Large intestine (tissue), 3 donors: ENCODE measurements at regions not wholly inside any gene's neighbourhood (a gene's known extent, or its start where the extent isn't known, plus 50 kb on each side); places are given as distances from the start of the nearest gene placed in this dataset.
"Not testable (repeated sequence)": the region's sequence is repeated elsewhere in the genome, so short reads cannot be mapped to it uniquely, and the experiment has no call there.

Source experiments
- DNase-seq, 2 donors: peaks; one replicate each; pipeline versions ENCODE4 v3.0.0 to v3.0.0-alpha.2; 2013
- H3K27ac ChIP-seq: one replicate; pipeline ENCODE4 v1.5.1; 2013; ENCODE audit warnings: low read length
- H3K27me3 ChIP-seq: 2 replicates; pipeline ENCODE4 v1.6.1; 2013; ENCODE audit warnings: low read length; ENCODE audit not compliant: control insufficient read depth, insufficient read depth
- H3K36me3 ChIP-seq: 2 replicates; pipeline ENCODE4 v1.6.1; 2013; ENCODE audit warnings: low read length; ENCODE audit not compliant: control insufficient read depth, insufficient read depth
- H3K4me1 ChIP-seq: one replicate; pipeline ENCODE4 v1.6.1; 2013; ENCODE audit warnings: low read length; ENCODE audit not compliant: control insufficient read depth, insufficient read depth
- H3K4me3 ChIP-seq: one replicate; pipeline ENCODE4 v1.5.1; 2013; ENCODE audit warnings: low read length
- H3K9me3 ChIP-seq: one replicate; pipeline ENCODE4 v1.6.1; 2013; ENCODE audit warnings: mild to moderate bottlenecking, low read depth, low read length, moderate library complexity; ENCODE audit not compliant: control insufficient read depth
- WGBS: methylation state at CpG from one replicate; pipeline ENCODE4 v1.1.5; 2013; ENCODE audit warnings: low lambda C conversion rate; ENCODE audit not compliant: insufficient coverage; 5-methylcytosine and 5-hydroxymethylcytosine counted together

GRCh38 chr21:28688381-28688780 is 304.3 kb downstream of the LTN1 start:
- Histone ChIP-seq H3K36me3 (no peaks in the 10 kb centered on the region), H3K4me3 (no peak overlapping the region), H3K9me3 (no peaks in the 10 kb centered on the region), H3K4me1 (peaks cover 3% of the 10 kb centered on the region), H3K27me3 (no peaks in the 10 kb centered on the region), H3K27ac (no peak overlapping the region)
- no peak for DNase-seq
- WGBS = 88% methylated on average over 1 of the region's 1 CpG

GRCh38 chr21:28687586-28687985 is 305.1 kb downstream of the LTN1 start:
- Histone ChIP-seq H3K9me3 (no peaks in the 10 kb centered on the region), H3K4me3 (no peak overlapping the region), H3K27ac (no peak overlapping the region), H3K36me3 (no peaks in the 10 kb centered on the region), H3K4me1 (peaks cover 3% of the 10 kb centered on the region), H3K27me3 (no peaks in the 10 kb centered on the region)
- WGBS = 80% methylated on average over 1 of the region's 1 CpG
- no peak for DNase-seq

GRCh38 chr21:28683982-28684752 is 308.5 kb downstream of the LTN1 start:
- Histone ChIP-seq H3K9me3 (no peaks in the 10 kb centered on the region), H3K4me3 (no peak overlapping the region)
- 72% methylated on average over 2 of the region's 6 CpGs for WGBS

GRCh38 chr21:28682884-28683283 is 309.8 kb downstream of the LTN1 start:
- H3K4me3 ChIP-seq, H3K27ac ChIP-seq, H3K36me3 ChIP-seq, H3K4me1 ChIP-seq, DNase-seq, H3K27me3 ChIP-seq, H3K9me3 ChIP-seq: not testable (repeated sequence)
- 100% methylated on average over 2 of the region's 3 CpGs for WGBS

More at GRCh38 chr21:28683982-28684752, 308.5 kb downstream of the LTN1 start:
- H3K4me1 ChIP-seq = no peaks in the 10 kb centered on the region
- H3K27me3 ChIP-seq = no peaks in the 10 kb centered on the region
- H3K36me3 ChIP-seq = no peaks in the 10 kb centered on the region
- H3K27ac ChIP-seq = no peak overlapping the region
- DNase-seq = no peak

- no CpG with 5 or more reads among the region's 13 CpGs for WGBS
- not testable (repeated sequence) for DNase-seq, H3K27ac ChIP-seq, H3K4me3 ChIP-seq, H3K27me3 ChIP-seq, H3K36me3 ChIP-seq, H3K4me1 ChIP-seq, H3K9me3 ChIP-seq
Measured at GRCh38 chr21:28677096-28677495, 315.6 kb downstream of the LTN1 start.

GRCh38 chr21:28675331-28676041 is 317.2 kb downstream of the LTN1 start:
- H3K4me3 ChIP-seq = no peak overlapping the region
- no peak for DNase-seq
- no peaks in the 10 kb centered on the region for H3K4me1 ChIP-seq
- H3K27me3 ChIP-seq = no peaks in the 10 kb centered on the region
- H3K36me3 ChIP-seq = no peaks in the 10 kb centered on the region
- H3K9me3 ChIP-seq = no peaks in the 10 kb centered on the region
- no peak overlapping the region for H3K27ac ChIP-seq
- no CpG with 5 or more reads among the region's 4 CpGs for WGBS

GRCh38 chr21:28674763-28675162 is 317.9 kb downstream of the LTN1 start:
- Histone ChIP-seq H3K9me3 (no peaks in the 10 kb centered on the region), H3K27ac (no peak overlapping the region), H3K4me3 (no peak overlapping the region), H3K36me3 (no peaks in the 10 kb centered on the region), H3K27me3 (no peaks in the 10 kb centered on the region), H3K4me1 (no peaks in the 10 kb centered on the region)
- no CpG with 5 or more reads among the region's 2 CpGs for WGBS
- no peak for DNase-seq

- H3K9me3 ChIP-seq = no peaks in the 10 kb centered on the region
- no peaks in the 10 kb centered on the region for H3K36me3 ChIP-seq
- DNase-seq = no peak
- no peak overlapping the region for H3K4me3 ChIP-seq
- no peaks in the 10 kb centered on the region for H3K27me3 ChIP-seq
- H3K27ac ChIP-seq = no peak overlapping the region
- 80% methylated on average over 3 of the region's 7 CpGs for WGBS
- no peaks in the 10 kb centered on the region for H3K4me1 ChIP-seq
Measured at GRCh38 chr21:28671549-28672195, 321.0 kb downstream of the LTN1 start.

- H3K27me3 ChIP-seq = no peaks in the 10 kb centered on the region
- no peak for DNase-seq
- H3K9me3 ChIP-seq = no peaks in the 10 kb centered on the region
- no peak overlapping the region for H3K4me3 ChIP-seq
- H3K4me1 ChIP-seq = no peaks in the 10 kb centered on the region
- WGBS = 100% methylated on average over 1 of the region's 3 CpGs
- H3K36me3 ChIP-seq = no peaks in the 10 kb centered on the region
- H3K27ac ChIP-seq = no peak overlapping the region
Measured at GRCh38 chr21:28669971-28670653, 322.6 kb downstream of the LTN1 start.

GRCh38 chr21:28669321-28669720 is 323.4 kb downstream of the LTN1 start:
- no peaks in the 10 kb centered on the region for H3K9me3 ChIP-seq
- DNase-seq = no peak
- no peaks in the 10 kb centered on the region for H3K36me3 ChIP-seq
- WGBS = no CpG with 5 or more reads among the region's 2 CpGs
- H3K27me3 ChIP-seq = no peaks in the 10 kb centered on the region
- H3K4me1 ChIP-seq = no peaks in the 10 kb centered on the region
- no peak overlapping the region for H3K27ac ChIP-seq
- H3K4me3 ChIP-seq = no peak overlapping the region
